Fibroblast of mammary gland (primary cell): ENCODE measurements at regions not wholly inside any gene's neighbourhood (a gene's known extent, or its start where the extent isn't known, plus 50 kb on each side); places are given as distances from the start of the nearest gene placed in this dataset.

Experiments used
- DNase-seq: peaks from one replicate; pipeline ENCODE4 v3.0.0-alpha.2; 2010; ENCODE audit warnings: low read depth
- H3K4me3 ChIP-seq: 2 replicates; pipeline ENCODE4 v1.5.1; 2011; ENCODE audit warnings: low read depth, mild to moderate bottlenecking, low read length, moderate library complexity; ENCODE audit not compliant: control insufficient read depth
- TF ChIP-seq, protein P1 (sequence below): conservative IDR thresholded peaks from 2 replicates; pipeline ENCODE4 v1.5.1; 2011; ENCODE audit warnings: low read depth, low read length, inconsistent platforms; ENCODE audit not compliant: control insufficient read depth, insufficient read depth

DNA sequence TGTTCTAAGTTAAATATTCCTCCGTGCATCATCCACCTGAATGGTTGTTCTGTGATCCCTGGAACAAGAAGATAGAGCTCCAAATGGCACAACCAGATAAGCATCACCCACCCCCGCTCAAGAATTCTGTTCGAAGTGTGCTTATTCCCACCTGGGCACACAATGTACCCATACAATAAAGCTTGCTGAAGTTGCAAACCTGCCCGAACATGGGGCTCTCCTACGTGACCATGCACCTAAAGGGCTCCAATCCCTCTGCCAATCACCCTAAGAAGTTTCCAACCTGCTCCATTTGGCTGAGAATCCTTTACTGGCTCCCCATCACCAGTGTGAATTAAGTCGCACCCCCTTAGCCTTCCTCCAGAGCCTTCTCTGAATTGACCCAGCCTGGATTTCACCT, 1157.4 kb downstream of the TBC1D22A start:
- DNase-seq: no peak
- TF ChIP-seq, protein P1, sequence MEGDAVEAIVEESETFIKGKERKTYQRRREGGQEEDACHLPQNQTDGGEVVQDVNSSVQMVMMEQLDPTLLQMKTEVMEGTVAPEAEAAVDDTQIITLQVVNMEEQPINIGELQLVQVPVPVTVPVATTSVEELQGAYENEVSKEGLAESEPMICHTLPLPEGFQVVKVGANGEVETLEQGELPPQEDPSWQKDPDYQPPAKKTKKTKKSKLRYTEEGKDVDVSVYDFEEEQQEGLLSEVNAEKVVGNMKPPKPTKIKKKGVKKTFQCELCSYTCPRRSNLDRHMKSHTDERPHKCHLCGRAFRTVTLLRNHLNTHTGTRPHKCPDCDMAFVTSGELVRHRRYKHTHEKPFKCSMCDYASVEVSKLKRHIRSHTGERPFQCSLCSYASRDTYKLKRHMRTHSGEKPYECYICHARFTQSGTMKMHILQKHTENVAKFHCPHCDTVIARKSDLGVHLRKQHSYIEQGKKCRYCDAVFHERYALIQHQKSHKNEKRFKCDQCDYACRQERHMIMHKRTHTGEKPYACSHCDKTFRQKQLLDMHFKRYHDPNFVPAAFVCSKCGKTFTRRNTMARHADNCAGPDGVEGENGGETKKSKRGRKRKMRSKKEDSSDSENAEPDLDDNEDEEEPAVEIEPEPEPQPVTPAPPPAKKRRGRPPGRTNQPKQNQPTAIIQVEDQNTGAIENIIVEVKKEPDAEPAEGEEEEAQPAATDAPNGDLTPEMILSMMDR: no peak
- no peak overlapping the region for H3K4me3 ChIP-seq

GRCh38 chr22:47919001-47919441, 1156.6 kb downstream of the TBC1D22A start:
- DNase-seq: no peak
- TF ChIP-seq, protein P1: no peak
- H3K4me3 ChIP-seq: no peak overlapping the region

- H3K4me3 ChIP-seq: no peak overlapping the region
- DNase-seq: no peak
- TF ChIP-seq, protein P1: no peak
Measured at GRCh38 chr22:47918276-47918921, 1155.9 kb downstream of the TBC1D22A start.

GRCh38 chr22:47914481-47915097, 1152.1 kb downstream of the TBC1D22A start:
- DNase-seq: no peak
- H3K4me3 ChIP-seq: no peak overlapping the region
- TF ChIP-seq, protein P1: no peak

DNA sequence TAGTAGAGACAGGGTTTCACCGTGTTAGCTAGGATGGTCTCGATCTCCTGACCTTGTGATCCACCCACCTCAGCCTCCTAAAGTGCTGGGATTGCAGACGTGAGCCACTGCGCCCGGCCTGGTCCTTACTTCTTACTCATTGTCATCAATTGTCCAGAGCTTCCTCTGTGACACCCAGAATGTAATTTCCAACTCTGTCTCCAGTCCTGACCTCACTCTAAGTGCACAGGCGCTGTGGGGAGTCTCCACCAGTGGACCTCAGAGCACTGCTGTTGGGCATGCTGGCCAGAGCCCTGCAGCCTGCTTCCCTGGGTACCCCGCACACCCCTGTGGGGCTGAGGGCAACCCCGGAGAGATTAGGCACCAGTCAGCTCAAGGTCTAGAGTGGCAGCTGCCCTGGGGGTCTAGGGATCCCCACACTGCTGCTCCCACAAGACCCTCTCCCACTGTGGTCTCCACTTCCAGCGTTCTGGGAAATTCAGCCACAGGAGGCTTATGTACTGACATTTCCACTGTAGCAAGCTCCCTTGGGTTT, 1140.3 kb downstream of the TBC1D22A start:
- DNase-seq: no peak
- H3K4me3 ChIP-seq: no peak overlapping the region
- TF ChIP-seq, protein P1: no peak

GRCh38 chr22:47901911-47902310, 1139.5 kb downstream of the TBC1D22A start:
- DNase-seq: no peak
- TF ChIP-seq, protein P1: no peak
- H3K4me3 ChIP-seq: no peak overlapping the region

GRCh38 chr22:47899894-47900293, 1137.4 kb downstream of the TBC1D22A start:
- DNase-seq: no peak
- no peak overlapping the region for H3K4me3 ChIP-seq
- TF ChIP-seq, protein P1: no peak
